CD4-positive, alpha-beta T cell treated with Interleukin-21 for 1 hour (primary cell): ENCODE measurements at regions not wholly inside any gene's neighbourhood (a gene's known extent, or its start where the extent isn't known, plus 50 kb on each side); places are given as distances from the start of the nearest gene placed in this dataset.
"Not testable (repeated sequence)": the region's sequence is repeated elsewhere in the genome, so short reads cannot be mapped to it uniquely, and the experiment has no call there.

ENCODE experiments used
- DNase-seq: peaks from one replicate; pipeline ENCODE4 v3.0.0-alpha.2; 2020

GRCh38 chr7:156511426-156511825 lies 129.1 kb upstream of the RNF32 start:
- no peak for DNase-seq

GRCh38 chr7:156510966-156511365 lies 129.6 kb upstream of the RNF32 start:
- no peak for DNase-seq

- no peak for DNase-seq
These were observed 131.4 kb upstream of the RNF32 start for GRCh38 chr7:156509216-156509615.

GRCh38 chr7:156505876-156506275 lies 134.7 kb upstream of the RNF32 start:
- DNase-seq: no peak

- DNase-seq: no peak
These were observed 135.7 kb upstream of the RNF32 start for GRCh38 chr7:156504687-156505545.

- no peak for DNase-seq
These were observed 136.6 kb upstream of the RNF32 start for GRCh38 chr7:156504006-156504405.

- DNase-seq: no peak
These were observed 137.4 kb upstream of the RNF32 start for GRCh38 chr7:156503196-156503595.

GRCh38 chr7:156501815-156502214 lies 138.8 kb upstream of the RNF32 start:
- not testable (repeated sequence) for DNase-seq

GRCh38 chr7:156499247-156499881 lies 141.2 kb upstream of the RNF32 start:
- DNase-seq: no peak

GRCh38 chr7:156497776-156498509 lies 142.6 kb upstream of the RNF32 start:
- DNase-seq: no peak

GRCh38 chr7:156496865-156497264 lies 143.7 kb upstream of the RNF32 start:
- no peak for DNase-seq

- no peak for DNase-seq
These were observed 144.2 kb upstream of the RNF32 start for GRCh38 chr7:156496363-156496769.

- no peak for DNase-seq
These were observed 145.6 kb upstream of the RNF32 start for GRCh38 chr7:156494960-156495359.

- no peak for DNase-seq
These were observed 146.6 kb upstream of the RNF32 start for GRCh38 chr7:156493942-156494341.

GRCh38 chr7:156492170-156492569 lies 148.4 kb upstream of the RNF32 start:
- no peak for DNase-seq

- DNase-seq: no peak
These were observed 149.1 kb upstream of the RNF32 start for GRCh38 chr7:156491435-156491834.

- no peak for DNase-seq
These were observed 150.4 kb upstream of the RNF32 start for GRCh38 chr7:156490021-156490800.

GRCh38 chr7:156487811-156488533 lies 152.6 kb upstream of the RNF32 start:
- DNase-seq: no peak

GRCh38 chr7:156480671-156481070 lies 159.9 kb upstream of the RNF32 start:
- no peak for DNase-seq

GRCh38 chr7:156479596-156479995 lies 161.0 kb upstream of the RNF32 start:
- DNase-seq: no peak

GRCh38 chr7:156478486-156478885 lies 162.1 kb upstream of the RNF32 start:
- DNase-seq: no peak

GRCh38 chr7:156475666-156476065 lies 164.9 kb upstream of the RNF32 start:
- DNase-seq: no peak
